Raji (cell line): ENCODE measurements at regions not wholly inside any gene's neighbourhood (a gene's known extent, or its start where the extent isn't known, plus 50 kb on each side); places are given as distances from the start of the nearest gene placed in this dataset.

Experiments
- POLR2A ChIP-seq: IDR thresholded peaks from 2 replicates; pipeline ENCODE4 v1.6.1; 2011; ENCODE audit warnings: low read depth, low read length, control low read depth; ENCODE audit not compliant: insufficient read depth

- no peak for TF ChIP-seq POLR2A
These were observed 140.5 kb downstream of the TOMM20 start for GRCh38 chr1:234988155-234988517.

- TF ChIP-seq POLR2A = no peak
These were observed 141.1 kb downstream of the TOMM20 start for GRCh38 chr1:234987415-234988154.

- no peak for TF ChIP-seq POLR2A
These were observed 141.8 kb downstream of the TOMM20 start for GRCh38 chr1:234986750-234987414.

GRCh38 chr1:234985516-234986294 lies 142.9 kb downstream of the TOMM20 start:
- TF ChIP-seq POLR2A = no peak

- no peak for TF ChIP-seq POLR2A
These were observed 143.6 kb downstream of the TOMM20 start for GRCh38 chr1:234985007-234985370.

GRCh38 chr1:234983564-234984238 lies 144.9 kb downstream of the TOMM20 start:
- no peak for TF ChIP-seq POLR2A

GRCh38 chr1:234981758-234982157 lies 146.9 kb downstream of the TOMM20 start:
- TF ChIP-seq POLR2A = no peak

- TF ChIP-seq POLR2A = no peak
These were observed 147.8 kb downstream of the TOMM20 start for GRCh38 chr1:234980645-234981396.

GRCh38 chr1:234980291-234980644 lies 148.4 kb downstream of the TOMM20 start:
- TF ChIP-seq POLR2A = no peak

- TF ChIP-seq POLR2A = no peak
These were observed 149.0 kb downstream of the TOMM20 start for GRCh38 chr1:234979296-234980279.

GRCh38 chr1:234978397-234979295 lies 150.0 kb downstream of the TOMM20 start:
- no peak for TF ChIP-seq POLR2A

GRCh38 chr1:234977875-234978396 lies 150.7 kb downstream of the TOMM20 start:
- TF ChIP-seq POLR2A = no peak
